SK-N-SH (cell line): ENCODE measurements at regions not wholly inside any gene's neighbourhood (a gene's known extent, or its start where the extent isn't known, plus 50 kb on each side); places are given as distances from the start of the nearest gene placed in this dataset.
A peak's percentile ranks its signal among the peaks of the same experiment; 100 is the strongest.

Experiments used
- CTCF ChIA-PET: fragments of 300-600, 350-600 bp; formaldehyde crosslinking; extraction: SDS; loops from one replicate; lab custom pipeline; 2021; lab: Yijun Ruan, JAX
- POLR2A ChIA-PET: fragments of 350-600 bp; sonication (Branson Sonifier 250); formaldehyde crosslinking; extraction: SDS; loops from one replicate; lab custom pipeline; 2020; ENCODE audit warnings: antibody characterized with exemption, inconsistent platforms; lab: Yijun Ruan, JAX
- DNase-seq: peaks from one replicate; pipeline ENCODE4 v3.0.0; 2012
- H2AFZ ChIP-seq: fragments of 200-600 bp; sonication (generic); 2 replicates; pipeline ENCODE4 v1.8.1; 2016; ENCODE audit warnings: antibody characterized with exemption, mild to moderate bottlenecking, low read depth
- H3F3A ChIP-seq: fragments of 200-600 bp; sonication (generic); replicated peaks from 2 replicates; pipeline ENCODE3; 2016; ENCODE audit warnings: antibody characterized with exemption, mild to moderate bottlenecking; ENCODE audit not compliant: insufficient read depth
- H3K27ac ChIP-seq, 2 experiments: fragments of 200-500 bp in 1 of 2; fragments of 200-600 bp in 1 of 2; sonication (Bioruptor generic) in 1 of 2; sonication (generic), shearing (Covaris generic) in 1 of 2; 2 replicates each; pipeline versions ENCODE4 v1.5.1 to v1.6.1; 2014 to 2016; ENCODE audit warnings: low read depth in 2 of 2, inconsistent platforms in 1 of 2, low read length in 1 of 2, mild to moderate bottlenecking in 1 of 2, mixed read lengths in 1 of 2
- H3K27me3 ChIP-seq: fragments of 200-600 bp; sonication (generic), shearing (Covaris generic); 2 replicates; pipeline ENCODE4 v1.6.1; 2016; ENCODE audit warnings: mixed run types; ENCODE audit not compliant: insufficient read depth
- H3K36me3 ChIP-seq, 2 experiments: fragments of 200-500 bp in 1 of 2; fragments of 200-600 bp in 1 of 2; sonication (Bioruptor generic) in 1 of 2; sonication (generic) in 1 of 2; replicated peaks in 1 of 2; 2 replicates each; pipeline versions ENCODE3 to v1.5.1; 2014 to 2016; ENCODE audit warnings: low read length in 1 of 2, mild to moderate bottlenecking in 1 of 2; ENCODE audit not compliant: insufficient read depth in 2 of 2, control insufficient read depth in 1 of 2
- H3K4me1 ChIP-seq, 2 experiments: fragments of 200-500 bp in 1 of 2; fragments of 200-600 bp in 1 of 2; sonication (Bioruptor generic) in 1 of 2; sonication (generic), shearing (Covaris generic) in 1 of 2; 2 replicates each; pipeline versions ENCODE4 v1.5.1 to v1.6.1; 2014 to 2016; ENCODE audit warnings: low read depth in 1 of 2, low read length in 1 of 2, mixed run types in 1 of 2; ENCODE audit not compliant: insufficient read depth in 2 of 2, control insufficient read depth in 1 of 2
- H3K4me2 ChIP-seq: fragments of 200-600 bp; sonication (generic), shearing (Covaris generic); 2 replicates; pipeline ENCODE4 v1.6.1; 2017; ENCODE audit warnings: mixed run types
- H3K4me3 ChIP-seq, 2 experiments: fragments of 200-500 bp in 1 of 2; fragments of 200-600 bp in 1 of 2; sonication (Bioruptor generic) in 1 of 2; sonication (generic), shearing (Covaris generic) in 1 of 2; 2 replicates each; pipeline versions ENCODE4 v1.5.1 to v1.8.1; 2014 to 2016; ENCODE audit warnings: low read depth in 2 of 2, inconsistent platforms in 1 of 2, low read length in 1 of 2, mild to moderate bottlenecking in 1 of 2, mixed read lengths in 1 of 2, moderate library complexity in 1 of 2
- H3K79me2 ChIP-seq: fragments of 200-600 bp; sonication (generic); 2 replicates; pipeline ENCODE4 v1.8.1; 2017; ENCODE audit warnings: mild to moderate bottlenecking; ENCODE audit not compliant: insufficient read depth
- H3K9ac ChIP-seq: fragments of 200-600 bp; sonication (generic); 2 replicates; pipeline ENCODE4 v1.6.1; 2017; ENCODE audit warnings: mixed run types
- H3K9me2 ChIP-seq: fragments of 200-600 bp; sonication (generic); 2 replicates; pipeline ENCODE4 v1.6.1; 2017; ENCODE audit warnings: mixed run types
- H3K9me3 ChIP-seq: fragments of 200-600 bp; sonication (generic); 2 replicates; pipeline ENCODE4 v1.6.1; 2017; ENCODE audit warnings: mixed run types, mild to moderate bottlenecking, moderate library complexity
- H4K20me1 ChIP-seq: fragments of 200-600 bp; sonication (generic); 2 replicates; pipeline ENCODE4 v1.6.1; 2017; ENCODE audit warnings: mild to moderate bottlenecking, mixed run types; ENCODE audit not compliant: insufficient read depth
- CTCF ChIP-seq: fragments of 200-600 bp; sonication (generic); IDR thresholded peaks from 2 replicates; pipeline ENCODE4 v1.6.1; 2017; ENCODE audit warnings: antibody characterized with exemption, mild to moderate bottlenecking, moderate library complexity
- ELF1 ChIP-seq: IDR thresholded peaks from 2 replicates; pipeline ENCODE4 v1.4.0; 2012
- EZH2phosphoT487 ChIP-seq: fragments of 200-600 bp; sonication (generic); IDR thresholded peaks from 2 replicates; pipeline ENCODE4 v1.6.1; 2017; ENCODE audit warnings: low read depth, mixed run types, mild to moderate bottlenecking, antibody characterized with exemption, moderate library complexity, borderline replicate concordance
- FOSL2 ChIP-seq: IDR thresholded peaks from 2 replicates; pipeline ENCODE4 v1.4.0; 2012; ENCODE audit warnings: low read depth, mild to moderate bottlenecking, moderate library complexity, borderline replicate concordance
- FOXJ3 ChIP-seq: sonication (generic); formaldehyde crosslinking; IDR thresholded peaks from 2 replicates; pipeline ENCODE4 v1.5.1; 2020; ENCODE audit warnings: mild to moderate bottlenecking, missing genetic modification reagents
- GABPA ChIP-seq: IDR thresholded peaks from 2 replicates; pipeline ENCODE4 v1.4.0; 2012; ENCODE audit warnings: low read depth, mild to moderate bottlenecking
- MAX ChIP-seq: IDR thresholded peaks from 2 replicates; pipeline ENCODE4 v1.4.0; 2012; ENCODE audit warnings: low read depth
- MEF2A ChIP-seq: IDR thresholded peaks from 2 replicates; pipeline ENCODE4 v1.4.0; 2012; ENCODE audit warnings: low read depth, borderline replicate concordance
- MXI1 ChIP-seq: IDR thresholded peaks from 2 replicates; pipeline ENCODE4 v1.6.1; 2012; ENCODE audit warnings: mild to moderate bottlenecking, low read depth, low read length, improper control_type of control experiment
- NFIC ChIP-seq: IDR thresholded peaks from 2 replicates; pipeline ENCODE4 v1.4.0; 2012; ENCODE audit warnings: borderline replicate concordance
- PBX3 ChIP-seq: IDR thresholded peaks from 2 replicates; pipeline ENCODE4; 2012
- RCOR1 ChIP-seq: fragments of 150-350 bp; IDR thresholded peaks from 2 replicates; pipeline ENCODE4 v1.6.1; 2017; ENCODE audit warnings: antibody characterized with exemption, low read length
- RFX5 ChIP-seq: IDR thresholded peaks from 2 replicates; pipeline ENCODE4 v1.6.1; 2012; ENCODE audit warnings: mild to moderate bottlenecking, improper control_type of control experiment, low read length
- SMC3 ChIP-seq: IDR thresholded peaks from 2 replicates; pipeline ENCODE4 v1.6.1; 2012; ENCODE audit warnings: low read depth, low read length, improper control_type of control experiment
- TAF1 ChIP-seq: IDR thresholded peaks from 2 replicates; pipeline ENCODE4 v1.6.1; 2012; ENCODE audit warnings: low read depth, mild to moderate bottlenecking, low read length, moderate library complexity, borderline replicate concordance
- TCF12 ChIP-seq: IDR thresholded peaks from 2 replicates; pipeline ENCODE4 v1.4.0; 2012
- TEAD4 ChIP-seq: IDR thresholded peaks from 2 replicates; pipeline ENCODE4 v1.4.0; 2012; ENCODE audit warnings: mild to moderate bottlenecking, borderline replicate concordance; ENCODE audit not compliant: insufficient read depth
- YY1 ChIP-seq: IDR thresholded peaks from 2 replicates; pipeline ENCODE4 v1.4.0; 2012; ENCODE audit warnings: low read depth, mild to moderate bottlenecking
- WGBS: methylation state at CpG from one replicate; pipeline ENCODE4 v1.1.6; 2017; ENCODE audit warnings: low lambda C conversion rate; 5-methylcytosine and 5-hydroxymethylcytosine counted together
- TF ChIP-seq, protein P1 (sequence below): IDR thresholded peaks from 2 replicates; pipeline ENCODE4 v1.6.1; 2012; ENCODE audit warnings: mild to moderate bottlenecking, low read depth, low read length, moderate library complexity
- TF ChIP-seq, protein P2 (sequence below): IDR thresholded peaks from 2 replicates; pipeline ENCODE4 v1.4.0; 2012; ENCODE audit warnings: low read depth, borderline replicate concordance

GRCh38 chr18:29181151-29181901 is 1004.4 kb upstream of the CDH2 start (continued):
- peak; percentile 39; the same call in 1 of the 2 replicates for TF ChIP-seq TAF1
- no peak for TF ChIP-seq RCOR1
- TF ChIP-seq TCF12: peak; percentile 93
- no peak; the same call in 1 of the 2 replicates for TF ChIP-seq YY1
- no peak for TF ChIP-seq EZH2phosphoT487
- TF ChIP-seq, protein P1, sequence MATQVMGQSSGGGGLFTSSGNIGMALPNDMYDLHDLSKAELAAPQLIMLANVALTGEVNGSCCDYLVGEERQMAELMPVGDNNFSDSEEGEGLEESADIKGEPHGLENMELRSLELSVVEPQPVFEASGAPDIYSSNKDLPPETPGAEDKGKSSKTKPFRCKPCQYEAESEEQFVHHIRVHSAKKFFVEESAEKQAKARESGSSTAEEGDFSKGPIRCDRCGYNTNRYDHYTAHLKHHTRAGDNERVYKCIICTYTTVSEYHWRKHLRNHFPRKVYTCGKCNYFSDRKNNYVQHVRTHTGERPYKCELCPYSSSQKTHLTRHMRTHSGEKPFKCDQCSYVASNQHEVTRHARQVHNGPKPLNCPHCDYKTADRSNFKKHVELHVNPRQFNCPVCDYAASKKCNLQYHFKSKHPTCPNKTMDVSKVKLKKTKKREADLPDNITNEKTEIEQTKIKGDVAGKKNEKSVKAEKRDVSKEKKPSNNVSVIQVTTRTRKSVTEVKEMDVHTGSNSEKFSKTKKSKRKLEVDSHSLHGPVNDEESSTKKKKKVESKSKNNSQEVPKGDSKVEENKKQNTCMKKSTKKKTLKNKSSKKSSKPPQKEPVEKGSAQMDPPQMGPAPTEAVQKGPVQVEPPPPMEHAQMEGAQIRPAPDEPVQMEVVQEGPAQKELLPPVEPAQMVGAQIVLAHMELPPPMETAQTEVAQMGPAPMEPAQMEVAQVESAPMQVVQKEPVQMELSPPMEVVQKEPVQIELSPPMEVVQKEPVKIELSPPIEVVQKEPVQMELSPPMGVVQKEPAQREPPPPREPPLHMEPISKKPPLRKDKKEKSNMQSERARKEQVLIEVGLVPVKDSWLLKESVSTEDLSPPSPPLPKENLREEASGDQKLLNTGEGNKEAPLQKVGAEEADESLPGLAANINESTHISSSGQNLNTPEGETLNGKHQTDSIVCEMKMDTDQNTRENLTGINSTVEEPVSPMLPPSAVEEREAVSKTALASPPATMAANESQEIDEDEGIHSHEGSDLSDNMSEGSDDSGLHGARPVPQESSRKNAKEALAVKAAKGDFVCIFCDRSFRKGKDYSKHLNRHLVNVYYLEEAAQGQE: no peak
- TF ChIP-seq FOSL2: peak; percentile 82
- TF ChIP-seq, all 33 proteins: peak for 15

- Histone ChIP-seq H3K79me2 (no peaks in the 10 kb centered on the region), H3F3A (peaks cover 13% of the 10 kb centered on the region), H3K4me2 (no peak overlapping the region), H4K20me1 (no peaks in the 10 kb centered on the region), H3K9ac (no peak overlapping the region), H3K27ac (no peak overlapping the region), H3K9me2 (no peaks in the 10 kb centered on the region), H3K27me3 (no peaks in the 10 kb centered on the region), H2AFZ (no peak overlapping the region), H3K4me3 (no peak overlapping the region), H3K36me3 (no peaks in the 10 kb centered on the region), H3K4me1 (peaks cover 3 to 13% of the 10 kb centered on the region in 2 experiments; a peak in 3 of 4 replicates), H3K9me3 (no peaks in the 10 kb centered on the region)
- POLR2A ChIA-PET: no interaction called here
- 95% methylated on average over 1 of the region's 1 CpG for WGBS
- no peak for TF ChIP-seq NFIC
- TF ChIP-seq TEAD4: no peak
- TF ChIP-seq GABPA: no peak
- no peak for TF ChIP-seq RFX5
- no peak for TF ChIP-seq EZH2phosphoT487
- no peak for TF ChIP-seq TAF1
- no peak for TF ChIP-seq SMC3
- no peak for TF ChIP-seq MAX
- no peak for TF ChIP-seq MEF2A
- no peak for TF ChIP-seq MXI1
- no peak for TF ChIP-seq TCF12
- TF ChIP-seq ELF1: no peak
- no peak for TF ChIP-seq CTCF
- TF ChIP-seq FOXJ3 (CRISPR knock-in tag): no peak
- no peak for TF ChIP-seq PBX3
- TF ChIP-seq YY1: no peak
- TF ChIP-seq, protein P2, sequence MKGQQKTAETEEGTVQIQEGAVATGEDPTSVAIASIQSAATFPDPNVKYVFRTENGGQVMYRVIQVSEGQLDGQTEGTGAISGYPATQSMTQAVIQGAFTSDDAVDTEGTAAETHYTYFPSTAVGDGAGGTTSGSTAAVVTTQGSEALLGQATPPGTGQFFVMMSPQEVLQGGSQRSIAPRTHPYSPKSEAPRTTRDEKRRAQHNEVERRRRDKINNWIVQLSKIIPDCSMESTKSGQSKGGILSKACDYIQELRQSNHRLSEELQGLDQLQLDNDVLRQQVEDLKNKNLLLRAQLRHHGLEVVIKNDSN: no peak
- no peak for DNase-seq
- CTCF ChIA-PET: no interaction called here
Observed at GRCh38 chr18:29176681-29177080, 999.8 kb upstream of the CDH2 start.
